WTC11 (cell line): ENCODE measurements at regions not wholly inside any gene's neighbourhood (a gene's known extent, or its start where the extent isn't known, plus 50 kb on each side); places are given as distances from the start of the nearest gene placed in this dataset.

Source experiments
- ATAC-seq: fragments of 200-7000 bp; cut with Tn5 transposase; 2 replicates; pipeline ENCODE4 v1.10.0; 2021; ENCODE audit warnings: mild to moderate bottlenecking, moderate library complexity
- CTCF ChIA-PET: fragments of 300-600 bp; sonication (Branson Sonifier 250); formaldehyde crosslinking; loops from one replicate; lab custom pipeline; 2021; ENCODE audit warnings: antibody characterized with exemption; lab: Charles Lee
- POLR2A ChIA-PET: fragments of 350-600 bp; sonication (Branson Sonifier 250); formaldehyde crosslinking; loops from one replicate; lab custom pipeline; 2021; ENCODE audit warnings: antibody characterized with exemption; lab: Charles Lee
- DNase-seq: peaks from one replicate; pipeline ENCODE4 v3.0.0; 2021; ENCODE audit warnings: low spot score
- H3K27ac Mint-ChIP-seq: 2 replicates; pipeline ENCODE4 v1.8.0; 2021; ENCODE audit warnings: mixed read lengths
- H3K27me3 Mint-ChIP-seq: 2 replicates; pipeline ENCODE4 v1.8.0; 2021; ENCODE audit warnings: low read depth, mild to moderate bottlenecking, moderate library complexity, mixed read lengths
- H3K36me3 Mint-ChIP-seq: 2 replicates; pipeline ENCODE4 v1.8.0; 2021; ENCODE audit warnings: mixed read lengths
- H3K4me1 Mint-ChIP-seq: 2 replicates; pipeline ENCODE4 v1.8.0; 2022; ENCODE audit warnings: mixed read lengths
- H3K4me3 Mint-ChIP-seq: 2 replicates; pipeline ENCODE4 v1.8.0; 2021; ENCODE audit warnings: mild to moderate bottlenecking, moderate library complexity, mixed read lengths
- H3K9me3 Mint-ChIP-seq: 2 replicates; pipeline ENCODE4 v1.8.0; 2021; ENCODE audit warnings: mixed read lengths
- CREM ChIP-seq: sonication (generic); formaldehyde crosslinking; IDR thresholded peaks from 2 replicates; pipeline ENCODE4 v1.8.1; 2022; ENCODE audit warnings: mild to moderate bottlenecking, missing genetic modification reagents, moderate library complexity
- HMGA2 ChIP-seq: fragments of 250-450 bp; sonication (Bioruptor Pico); IDR thresholded peaks from 2 replicates; pipeline ENCODE4 v1.4.0; 2021; ENCODE audit warnings: mild to moderate bottlenecking, moderate library complexity
- KAT7 ChIP-seq: sonication (generic); formaldehyde crosslinking; IDR thresholded peaks from 2 replicates; pipeline ENCODE4 v1.8.1; 2023; ENCODE audit warnings: missing genetic modification reagents, mild to moderate bottlenecking, borderline replicate concordance
- MXD4 ChIP-seq: fragments of 250-450 bp; sonication (Bioruptor Pico); IDR thresholded peaks from 2 replicates; pipeline ENCODE4 v1.8.0; 2021; ENCODE audit warnings: mild to moderate bottlenecking, moderate library complexity, borderline replicate concordance
- RELA ChIP-seq: sonication (generic); formaldehyde crosslinking; IDR thresholded peaks from 2 replicates; pipeline ENCODE4 v1.8.1; 2022; ENCODE audit warnings: missing genetic modification reagents, mild to moderate bottlenecking, borderline replicate concordance
- ZNF121 ChIP-seq: sonication (generic); formaldehyde crosslinking; IDR thresholded peaks from 2 replicates; pipeline ENCODE4 v1.8.0; 2023; ENCODE audit warnings: missing genetic modification reagents
- ZNF232 ChIP-seq: sonication (generic); formaldehyde crosslinking; IDR thresholded peaks from 2 replicates; pipeline ENCODE4 v1.8.0; 2022; ENCODE audit warnings: mild to moderate bottlenecking, missing genetic modification reagents
- TF ChIP-seq, protein P1 (sequence below): sonication (generic); formaldehyde crosslinking; IDR thresholded peaks from 2 replicates; pipeline ENCODE4 v1.8.0; 2022; ENCODE audit warnings: mild to moderate bottlenecking, missing genetic modification reagents
- TF ChIP-seq, protein P2 (sequence below): sonication (generic); formaldehyde crosslinking; IDR thresholded peaks from 2 replicates; pipeline ENCODE4 v1.8.1; 2022; ENCODE audit warnings: mild to moderate bottlenecking, missing genetic modification reagents, moderate library complexity, borderline replicate concordance
- TF ChIP-seq, protein P3 (sequence below): fragments of 250-450 bp; sonication (Bioruptor Pico); IDR thresholded peaks from 2 replicates; pipeline ENCODE4 v1.9.0; 2021; ENCODE audit warnings: mild to moderate bottlenecking, borderline replicate concordance
- TF ChIP-seq, protein P4 (sequence below): fragments of 250-450 bp; sonication (Bioruptor Pico); conservative IDR thresholded peaks from 2 replicates; pipeline ENCODE4 v1.9.0; 2021; ENCODE audit warnings: mild to moderate bottlenecking
- TF ChIP-seq, protein P5 (sequence below): fragments of 250-450 bp; sonication (Bioruptor Pico); IDR thresholded peaks from 2 replicates; pipeline ENCODE4 v1.9.0; 2021; ENCODE audit warnings: moderate library complexity, mild to moderate bottlenecking, inconsistent platforms, borderline replicate concordance
- TF ChIP-seq, protein P6 (sequence below): sonication (generic); formaldehyde crosslinking; conservative IDR thresholded peaks from 2 replicates; pipeline ENCODE4 v1.8.1; 2022; ENCODE audit warnings: mild to moderate bottlenecking, missing genetic modification reagents
- TF ChIP-seq, protein P7 (sequence below): sonication (generic); formaldehyde crosslinking; IDR thresholded peaks from 2 replicates; pipeline ENCODE4 v1.8.0; 2023; ENCODE audit warnings: missing genetic modification reagents
- TF ChIP-seq, protein P8 (sequence below): fragments of 250-450 bp; sonication (Bioruptor Pico); IDR thresholded peaks from 2 replicates; pipeline ENCODE4 v1.8.0; 2021; ENCODE audit warnings: mild to moderate bottlenecking
- TF ChIP-seq, protein P9 (sequence below): sonication (generic); formaldehyde crosslinking; IDR thresholded peaks from 2 replicates; pipeline ENCODE4 v1.8.1; 2023; ENCODE audit warnings: mild to moderate bottlenecking, missing genetic modification reagents, moderate library complexity
- TF ChIP-seq, protein P10 (sequence below): sonication (generic); formaldehyde crosslinking; conservative IDR thresholded peaks from 2 replicates; pipeline ENCODE4 v1.8.1; 2023; ENCODE audit warnings: mild to moderate bottlenecking, low read depth, missing genetic modification reagents, moderate library complexity
- TF ChIP-seq, protein P11 (sequence below): fragments of 200-600 bp; IDR thresholded peaks from 2 replicates; pipeline ENCODE4 v1.8.0; 2022; ENCODE audit warnings: antibody characterized with exemption

DNA sequence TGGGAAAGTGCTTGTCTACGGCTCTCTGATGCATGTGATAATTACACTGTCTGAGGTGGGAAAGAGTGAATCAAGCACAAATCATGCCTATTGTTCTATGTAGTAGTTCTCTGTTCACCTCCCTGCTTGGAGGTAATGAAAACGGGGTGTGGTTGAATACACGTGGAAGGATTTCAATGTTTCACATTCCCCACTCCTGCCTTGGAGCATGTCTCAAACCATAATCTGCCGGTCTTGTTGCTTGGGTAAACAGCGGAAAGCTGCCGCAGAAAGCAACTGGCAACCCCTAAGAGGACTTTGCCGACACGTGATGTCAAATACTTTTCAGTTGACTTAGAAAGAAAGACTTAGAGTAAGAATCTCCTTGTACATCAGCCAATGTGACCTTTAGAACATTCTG is 63.5 kb upstream of the MOCS2 start:
- ChIA-PET POLR2A (no interaction called here), CTCF (no interaction called here)
- DNase-seq (no peak), ATAC-seq (no peak)
- TF ChIP-seq, protein P1, sequence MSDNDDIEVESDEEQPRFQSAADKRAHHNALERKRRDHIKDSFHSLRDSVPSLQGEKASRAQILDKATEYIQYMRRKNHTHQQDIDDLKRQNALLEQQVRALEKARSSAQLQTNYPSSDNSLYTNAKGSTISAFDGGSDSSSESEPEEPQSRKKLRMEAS (CRISPR knock-in tag): no peak
- TF ChIP-seq, protein P2, sequence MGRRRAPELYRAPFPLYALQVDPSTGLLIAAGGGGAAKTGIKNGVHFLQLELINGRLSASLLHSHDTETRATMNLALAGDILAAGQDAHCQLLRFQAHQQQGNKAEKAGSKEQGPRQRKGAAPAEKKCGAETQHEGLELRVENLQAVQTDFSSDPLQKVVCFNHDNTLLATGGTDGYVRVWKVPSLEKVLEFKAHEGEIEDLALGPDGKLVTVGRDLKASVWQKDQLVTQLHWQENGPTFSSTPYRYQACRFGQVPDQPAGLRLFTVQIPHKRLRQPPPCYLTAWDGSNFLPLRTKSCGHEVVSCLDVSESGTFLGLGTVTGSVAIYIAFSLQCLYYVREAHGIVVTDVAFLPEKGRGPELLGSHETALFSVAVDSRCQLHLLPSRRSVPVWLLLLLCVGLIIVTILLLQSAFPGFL (CRISPR knock-in tag): no peak
- no peak for TF ChIP-seq ZNF121
- TF ChIP-seq, protein P3, sequence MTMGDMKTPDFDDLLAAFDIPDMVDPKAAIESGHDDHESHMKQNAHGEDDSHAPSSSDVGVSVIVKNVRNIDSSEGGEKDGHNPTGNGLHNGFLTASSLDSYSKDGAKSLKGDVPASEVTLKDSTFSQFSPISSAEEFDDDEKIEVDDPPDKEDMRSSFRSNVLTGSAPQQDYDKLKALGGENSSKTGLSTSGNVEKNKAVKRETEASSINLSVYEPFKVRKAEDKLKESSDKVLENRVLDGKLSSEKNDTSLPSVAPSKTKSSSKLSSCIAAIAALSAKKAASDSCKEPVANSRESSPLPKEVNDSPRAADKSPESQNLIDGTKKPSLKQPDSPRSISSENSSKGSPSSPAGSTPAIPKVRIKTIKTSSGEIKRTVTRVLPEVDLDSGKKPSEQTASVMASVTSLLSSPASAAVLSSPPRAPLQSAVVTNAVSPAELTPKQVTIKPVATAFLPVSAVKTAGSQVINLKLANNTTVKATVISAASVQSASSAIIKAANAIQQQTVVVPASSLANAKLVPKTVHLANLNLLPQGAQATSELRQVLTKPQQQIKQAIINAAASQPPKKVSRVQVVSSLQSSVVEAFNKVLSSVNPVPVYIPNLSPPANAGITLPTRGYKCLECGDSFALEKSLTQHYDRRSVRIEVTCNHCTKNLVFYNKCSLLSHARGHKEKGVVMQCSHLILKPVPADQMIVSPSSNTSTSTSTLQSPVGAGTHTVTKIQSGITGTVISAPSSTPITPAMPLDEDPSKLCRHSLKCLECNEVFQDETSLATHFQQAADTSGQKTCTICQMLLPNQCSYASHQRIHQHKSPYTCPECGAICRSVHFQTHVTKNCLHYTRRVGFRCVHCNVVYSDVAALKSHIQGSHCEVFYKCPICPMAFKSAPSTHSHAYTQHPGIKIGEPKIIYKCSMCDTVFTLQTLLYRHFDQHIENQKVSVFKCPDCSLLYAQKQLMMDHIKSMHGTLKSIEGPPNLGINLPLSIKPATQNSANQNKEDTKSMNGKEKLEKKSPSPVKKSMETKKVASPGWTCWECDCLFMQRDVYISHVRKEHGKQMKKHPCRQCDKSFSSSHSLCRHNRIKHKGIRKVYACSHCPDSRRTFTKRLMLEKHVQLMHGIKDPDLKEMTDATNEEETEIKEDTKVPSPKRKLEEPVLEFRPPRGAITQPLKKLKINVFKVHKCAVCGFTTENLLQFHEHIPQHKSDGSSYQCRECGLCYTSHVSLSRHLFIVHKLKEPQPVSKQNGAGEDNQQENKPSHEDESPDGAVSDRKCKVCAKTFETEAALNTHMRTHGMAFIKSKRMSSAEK: no peak
- no peak for TF ChIP-seq CREM (CRISPR knock-in tag)
- TF ChIP-seq, protein P4, sequence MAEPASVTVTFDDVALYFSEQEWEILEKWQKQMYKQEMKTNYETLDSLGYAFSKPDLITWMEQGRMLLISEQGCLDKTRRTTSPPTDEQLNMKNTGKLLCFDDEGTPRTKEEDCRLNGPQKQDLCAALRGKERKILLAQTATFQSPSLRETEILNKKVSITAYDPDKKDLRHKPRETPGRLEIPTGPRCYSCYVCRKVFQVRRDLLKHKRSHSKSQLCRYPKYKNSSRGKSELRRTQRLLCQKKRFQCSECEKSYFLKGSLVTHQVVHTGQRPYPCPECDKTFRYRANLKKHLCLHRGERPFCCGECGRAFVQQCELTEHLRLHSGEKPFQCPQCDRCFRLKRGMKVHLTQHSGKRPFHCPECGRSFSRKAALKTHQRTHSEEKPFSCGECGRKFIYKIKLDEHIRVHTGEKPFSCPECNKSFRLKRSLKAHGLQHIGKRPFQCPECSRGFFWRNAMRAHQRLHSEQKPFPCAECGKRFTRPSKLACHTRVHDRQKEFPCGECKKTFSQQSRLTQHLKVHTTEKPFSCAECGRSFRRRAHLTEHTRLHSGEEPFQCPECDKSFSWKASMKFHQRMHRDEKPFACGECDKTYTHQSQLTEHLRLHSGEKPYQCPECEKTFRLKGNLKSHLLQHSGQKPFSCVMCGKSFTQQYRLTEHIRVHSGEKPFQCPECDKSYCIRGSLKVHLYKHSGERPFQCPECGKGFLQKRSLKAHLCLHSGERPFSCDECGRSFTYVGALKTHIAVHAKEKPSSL (CRISPR knock-in tag): no peak
- TF ChIP-seq, protein P5, sequence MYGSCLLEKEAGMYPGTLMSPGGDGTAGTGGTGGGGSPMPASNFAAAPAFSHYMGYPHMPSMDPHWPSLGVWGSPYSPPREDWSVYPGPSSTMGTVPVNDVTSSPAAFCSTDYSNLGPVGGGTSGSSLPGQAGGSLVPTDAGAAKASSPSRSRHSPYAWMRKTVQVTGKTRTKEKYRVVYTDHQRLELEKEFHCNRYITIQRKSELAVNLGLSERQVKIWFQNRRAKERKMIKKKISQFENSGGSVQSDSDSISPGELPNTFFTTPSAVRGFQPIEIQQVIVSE (CRISPR knock-in tag): no peak
- TF ChIP-seq, protein P6, sequence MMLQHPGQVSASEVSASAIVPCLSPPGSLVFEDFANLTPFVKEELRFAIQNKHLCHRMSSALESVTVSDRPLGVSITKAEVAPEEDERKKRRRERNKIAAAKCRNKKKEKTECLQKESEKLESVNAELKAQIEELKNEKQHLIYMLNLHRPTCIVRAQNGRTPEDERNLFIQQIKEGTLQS (CRISPR knock-in tag): no peak
- Mint-ChIP-seq H3K27me3 (no peaks in the 10 kb centered on the region), H3K4me3 (no peak overlapping the region), H3K9me3 (peaks cover 9% of the 10 kb centered on the region), H3K4me1 (no peaks in the 10 kb centered on the region), H3K27ac (no peak overlapping the region), H3K36me3 (no peaks in the 10 kb centered on the region; the same call in 1 of the 2 replicates)

DNA sequence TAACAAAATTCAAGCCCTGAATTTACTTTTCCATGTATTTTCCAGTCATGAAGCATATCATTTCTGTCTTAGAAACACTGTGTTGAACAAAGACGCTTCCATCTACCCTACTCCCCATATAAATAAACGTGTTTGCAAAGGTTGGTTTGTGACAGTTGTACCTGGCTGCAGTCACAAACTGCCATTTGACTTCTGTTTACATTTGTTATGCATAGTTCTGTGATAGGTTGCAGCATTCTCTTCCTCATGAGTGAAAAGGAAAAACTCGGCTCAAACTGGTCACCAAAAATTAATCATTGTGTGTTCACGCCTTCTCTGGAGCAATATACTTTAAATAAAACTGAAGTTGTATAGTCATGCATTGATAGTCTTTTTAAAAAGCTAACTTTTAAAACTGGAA is 69.3 kb upstream of the MOCS2 start:
- POLR2A ChIA-PET: no interaction called here
- Mint-ChIP-seq H3K27me3 (no peaks in the 10 kb centered on the region; the same call in 1 of the 2 replicates), H3K4me1 (no peaks in the 10 kb centered on the region)
- TF ChIP-seq MXD4 (CRISPR knock-in tag) (no peak), RELA (CRISPR knock-in tag) (no peak), ZNF232 (no peak), HMGA2 (CRISPR knock-in tag) (no peak), KAT7 (CRISPR knock-in tag) (no peak)
- TF ChIP-seq, protein P7, sequence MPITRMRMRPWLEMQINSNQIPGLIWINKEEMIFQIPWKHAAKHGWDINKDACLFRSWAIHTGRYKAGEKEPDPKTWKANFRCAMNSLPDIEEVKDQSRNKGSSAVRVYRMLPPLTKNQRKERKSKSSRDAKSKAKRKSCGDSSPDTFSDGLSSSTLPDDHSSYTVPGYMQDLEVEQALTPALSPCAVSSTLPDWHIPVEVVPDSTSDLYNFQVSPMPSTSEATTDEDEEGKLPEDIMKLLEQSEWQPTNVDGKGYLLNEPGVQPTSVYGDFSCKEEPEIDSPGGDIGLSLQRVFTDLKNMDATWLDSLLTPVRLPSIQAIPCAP: no peak
- TF ChIP-seq, protein P8, sequence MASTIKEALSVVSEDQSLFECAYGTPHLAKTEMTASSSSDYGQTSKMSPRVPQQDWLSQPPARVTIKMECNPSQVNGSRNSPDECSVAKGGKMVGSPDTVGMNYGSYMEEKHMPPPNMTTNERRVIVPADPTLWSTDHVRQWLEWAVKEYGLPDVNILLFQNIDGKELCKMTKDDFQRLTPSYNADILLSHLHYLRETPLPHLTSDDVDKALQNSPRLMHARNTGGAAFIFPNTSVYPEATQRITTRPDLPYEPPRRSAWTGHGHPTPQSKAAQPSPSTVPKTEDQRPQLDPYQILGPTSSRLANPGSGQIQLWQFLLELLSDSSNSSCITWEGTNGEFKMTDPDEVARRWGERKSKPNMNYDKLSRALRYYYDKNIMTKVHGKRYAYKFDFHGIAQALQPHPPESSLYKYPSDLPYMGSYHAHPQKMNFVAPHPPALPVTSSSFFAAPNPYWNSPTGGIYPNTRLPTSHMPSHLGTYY (CRISPR knock-in tag): no peak
- TF ChIP-seq, protein P9, sequence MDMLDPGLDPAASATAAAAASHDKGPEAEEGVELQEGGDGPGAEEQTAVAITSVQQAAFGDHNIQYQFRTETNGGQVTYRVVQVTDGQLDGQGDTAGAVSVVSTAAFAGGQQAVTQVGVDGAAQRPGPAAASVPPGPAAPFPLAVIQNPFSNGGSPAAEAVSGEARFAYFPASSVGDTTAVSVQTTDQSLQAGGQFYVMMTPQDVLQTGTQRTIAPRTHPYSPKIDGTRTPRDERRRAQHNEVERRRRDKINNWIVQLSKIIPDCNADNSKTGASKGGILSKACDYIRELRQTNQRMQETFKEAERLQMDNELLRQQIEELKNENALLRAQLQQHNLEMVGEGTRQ (CRISPR knock-in tag): no peak
- TF ChIP-seq, protein P10, sequence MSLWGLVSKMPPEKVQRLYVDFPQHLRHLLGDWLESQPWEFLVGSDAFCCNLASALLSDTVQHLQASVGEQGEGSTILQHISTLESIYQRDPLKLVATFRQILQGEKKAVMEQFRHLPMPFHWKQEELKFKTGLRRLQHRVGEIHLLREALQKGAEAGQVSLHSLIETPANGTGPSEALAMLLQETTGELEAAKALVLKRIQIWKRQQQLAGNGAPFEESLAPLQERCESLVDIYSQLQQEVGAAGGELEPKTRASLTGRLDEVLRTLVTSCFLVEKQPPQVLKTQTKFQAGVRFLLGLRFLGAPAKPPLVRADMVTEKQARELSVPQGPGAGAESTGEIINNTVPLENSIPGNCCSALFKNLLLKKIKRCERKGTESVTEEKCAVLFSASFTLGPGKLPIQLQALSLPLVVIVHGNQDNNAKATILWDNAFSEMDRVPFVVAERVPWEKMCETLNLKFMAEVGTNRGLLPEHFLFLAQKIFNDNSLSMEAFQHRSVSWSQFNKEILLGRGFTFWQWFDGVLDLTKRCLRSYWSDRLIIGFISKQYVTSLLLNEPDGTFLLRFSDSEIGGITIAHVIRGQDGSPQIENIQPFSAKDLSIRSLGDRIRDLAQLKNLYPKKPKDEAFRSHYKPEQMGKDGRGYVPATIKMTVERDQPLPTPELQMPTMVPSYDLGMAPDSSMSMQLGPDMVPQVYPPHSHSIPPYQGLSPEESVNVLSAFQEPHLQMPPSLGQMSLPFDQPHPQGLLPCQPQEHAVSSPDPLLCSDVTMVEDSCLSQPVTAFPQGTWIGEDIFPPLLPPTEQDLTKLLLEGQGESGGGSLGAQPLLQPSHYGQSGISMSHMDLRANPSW (CRISPR knock-in tag): no peak
- TF ChIP-seq, protein P11, sequence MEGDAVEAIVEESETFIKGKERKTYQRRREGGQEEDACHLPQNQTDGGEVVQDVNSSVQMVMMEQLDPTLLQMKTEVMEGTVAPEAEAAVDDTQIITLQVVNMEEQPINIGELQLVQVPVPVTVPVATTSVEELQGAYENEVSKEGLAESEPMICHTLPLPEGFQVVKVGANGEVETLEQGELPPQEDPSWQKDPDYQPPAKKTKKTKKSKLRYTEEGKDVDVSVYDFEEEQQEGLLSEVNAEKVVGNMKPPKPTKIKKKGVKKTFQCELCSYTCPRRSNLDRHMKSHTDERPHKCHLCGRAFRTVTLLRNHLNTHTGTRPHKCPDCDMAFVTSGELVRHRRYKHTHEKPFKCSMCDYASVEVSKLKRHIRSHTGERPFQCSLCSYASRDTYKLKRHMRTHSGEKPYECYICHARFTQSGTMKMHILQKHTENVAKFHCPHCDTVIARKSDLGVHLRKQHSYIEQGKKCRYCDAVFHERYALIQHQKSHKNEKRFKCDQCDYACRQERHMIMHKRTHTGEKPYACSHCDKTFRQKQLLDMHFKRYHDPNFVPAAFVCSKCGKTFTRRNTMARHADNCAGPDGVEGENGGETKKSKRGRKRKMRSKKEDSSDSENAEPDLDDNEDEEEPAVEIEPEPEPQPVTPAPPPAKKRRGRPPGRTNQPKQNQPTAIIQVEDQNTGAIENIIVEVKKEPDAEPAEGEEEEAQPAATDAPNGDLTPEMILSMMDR: no peak

More for the DNA sequence above, 69.3 kb upstream of the MOCS2 start:
- Mint-ChIP-seq H3K36me3 (no peaks in the 10 kb centered on the region; the same call in 1 of the 2 replicates), H3K27ac (no peak overlapping the region), H3K4me3 (no peak overlapping the region), H3K9me3 (peaks cover 9% of the 10 kb centered on the region)
- no peak for DNase-seq
- CTCF ChIA-PET: no interaction called here
- ATAC-seq: no peak
